Hematopoietic multipotent progenitor cell treated with erythropoietin and hydrocortisone succinate and interleukin-3 and kit ligand, for 17 days (in vitro differentiated cells): ENCODE measurements at regions not wholly inside any gene's neighbourhood (a gene's known extent, or its start where the extent isn't known, plus 50 kb on each side); places are given as distances from the start of the nearest gene placed in this dataset.
"Not testable (repeated sequence)": the region's sequence is repeated elsewhere in the genome, so short reads cannot be mapped to it uniquely, and the experiment has no call there.

Source experiments
- DNase-seq: peaks from one replicate; pipeline ENCODE4 v3.0.0-alpha.2; 2015; ENCODE audit warnings: low spot score

GRCh38 chr4:178165251-178165950 is 723.2 kb upstream of the AGA start:
- no peak for DNase-seq

GRCh38 chr4:178165951-178166308 is 723.7 kb upstream of the AGA start:
- no peak for DNase-seq

- no peak for DNase-seq
Observed at GRCh38 chr4:178173771-178174170, 731.5 kb upstream of the AGA start.

GRCh38 chr4:178174756-178175155 is 732.5 kb upstream of the AGA start:
- no peak for DNase-seq

- DNase-seq, result no peak
Observed at GRCh38 chr4:178185517-178185916, 743.3 kb upstream of the AGA start.

GRCh38 chr4:178192611-178193010 is 750.4 kb upstream of the AGA start:
- no peak for DNase-seq

- no peak for DNase-seq
Observed at GRCh38 chr4:178196751-178197374, 754.6 kb upstream of the AGA start.

GRCh38 chr4:178198691-178199090 is 756.5 kb upstream of the AGA start:
- DNase-seq, result no peak

GRCh38 chr4:178202422-178202821 is 760.2 kb upstream of the AGA start:
- DNase-seq, result no peak

- no peak for DNase-seq
Observed at GRCh38 chr4:178205826-178206225, 763.6 kb upstream of the AGA start.

- no peak for DNase-seq
Observed at GRCh38 chr4:178215309-178215708, 773.1 kb upstream of the AGA start.

- DNase-seq, result no peak
Observed at GRCh38 chr4:178215763-178216162, 773.5 kb upstream of the AGA start.

GRCh38 chr4:178226421-178226820 is 784.2 kb upstream of the AGA start:
- DNase-seq, result not testable (repeated sequence)

GRCh38 chr4:178233906-178234305 is 791.7 kb upstream of the AGA start:
- DNase-seq, result no peak

- no peak for DNase-seq
Observed at GRCh38 chr4:178240891-178241290, 798.7 kb upstream of the AGA start.

- DNase-seq, result no peak
Observed at GRCh38 chr4:178241601-178242118, 799.4 kb upstream of the AGA start.

GRCh38 chr4:178242655-178243054 is 800.4 kb upstream of the AGA start:
- DNase-seq, result no peak

GRCh38 chr4:178244785-178245184 is 802.5 kb upstream of the AGA start:
- DNase-seq, result no peak

- no peak for DNase-seq
Observed at GRCh38 chr4:178255172-178255571, 812.9 kb upstream of the AGA start.

- DNase-seq, result no peak
Observed at GRCh38 chr4:178258603-178259002, 816.4 kb upstream of the AGA start.

- no peak for DNase-seq
Observed at GRCh38 chr4:178259566-178259965, 817.3 kb upstream of the AGA start.

GRCh38 chr4:178264001-178264400 is 821.8 kb upstream of the AGA start:
- DNase-seq, result no peak

GRCh38 chr4:178271386-178271785 is 829.1 kb upstream of the AGA start:
- no peak for DNase-seq

- no peak for DNase-seq
Observed at GRCh38 chr4:178273168-178273567, 830.9 kb upstream of the AGA start.
